ENCODE measurements at regions not wholly inside any gene's neighbourhood (a gene's known extent, or its start where the extent isn't known, plus 50 kb on each side); places are given as distances from the start of the nearest gene placed in this dataset.

DNA sequence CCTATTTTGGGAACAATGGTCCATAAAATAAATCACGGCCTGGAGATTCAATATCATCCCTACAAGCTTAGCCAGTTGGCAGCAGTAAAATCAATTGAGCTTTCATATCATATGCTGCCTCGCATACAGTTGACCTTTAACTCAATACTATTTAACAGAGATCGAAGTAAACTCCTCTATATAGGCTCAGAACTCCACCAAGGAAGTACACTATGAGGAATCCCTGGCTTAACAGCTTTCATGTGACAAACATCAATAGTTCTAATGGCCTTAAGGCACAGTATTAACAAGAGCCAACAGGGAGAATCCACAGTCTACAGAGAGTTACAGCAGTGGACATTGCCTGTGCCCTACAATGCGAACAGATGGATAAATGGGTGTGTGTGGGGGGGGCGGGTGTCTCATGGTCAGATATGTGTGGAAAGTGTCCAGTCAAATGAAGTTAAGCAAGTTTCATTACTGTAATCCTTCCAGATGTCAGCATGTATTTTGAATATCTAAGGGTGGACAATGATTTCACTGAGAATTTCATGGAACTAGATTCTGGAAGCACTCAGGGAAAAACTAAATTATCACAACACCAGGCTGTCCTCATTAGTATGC, 98.2 kb upstream of the FAM9B start:
- TF ChIP-seq PATZ1 (CRISPR knock-in tag; IDR thresholded peaks at IDR 0.05; ENCODE audit: borderline replicate concordance), result no peak
- TF ChIP-seq GLIS3 (CRISPR knock-in tag; IDR thresholded peaks at IDR 0.05), result no peak
